ENCODE measurements at regions not wholly inside any gene's neighbourhood (a gene's known extent, or its start where the extent isn't known, plus 50 kb on each side); places are given as distances from the start of the nearest gene placed in this dataset.

- no peak for DNase-seq
Measured at GRCh38 chr2:611519-611918, 65.7 kb downstream of the TMEM18 start.

- DNase-seq = no peak
Measured at GRCh38 chr2:610491-610890, 66.7 kb downstream of the TMEM18 start.

- DNase-seq = no peak
Measured at GRCh38 chr2:609881-610280, 67.3 kb downstream of the TMEM18 start.

GRCh38 chr2:609449-609848, 67.8 kb downstream of the TMEM18 start:
- DNase-seq = no peak

- no peak for DNase-seq
Measured at GRCh38 chr2:608711-609110, 68.5 kb downstream of the TMEM18 start.

GRCh38 chr2:608297-608696, 68.9 kb downstream of the TMEM18 start:
- DNase-seq = no peak

- no peak for DNase-seq
Measured at GRCh38 chr2:607709-608108, 69.5 kb downstream of the TMEM18 start.

- DNase-seq = no peak
Measured at GRCh38 chr2:607172-607571, 70.0 kb downstream of the TMEM18 start.

GRCh38 chr2:605674-606608, 71.3 kb downstream of the TMEM18 start:
- no peak for DNase-seq

GRCh38 chr2:604854-605524, 72.2 kb downstream of the TMEM18 start:
- no peak for DNase-seq

GRCh38 chr2:604385-604784, 72.8 kb downstream of the TMEM18 start:
- peak in 1 of 5 experiments; percentile 25 for DNase-seq

- no peak for DNase-seq
Measured at GRCh38 chr2:603869-604268, 73.3 kb downstream of the TMEM18 start.

GRCh38 chr2:603427-603826, 73.8 kb downstream of the TMEM18 start:
- no peak for DNase-seq

- no peak for DNase-seq
Measured at GRCh38 chr2:602571-603359, 74.4 kb downstream of the TMEM18 start.

- no peak for DNase-seq
Measured at GRCh38 chr2:601806-602455, 75.3 kb downstream of the TMEM18 start.

- no peak for DNase-seq
Measured at GRCh38 chr2:601387-601698, 75.9 kb downstream of the TMEM18 start.

GRCh38 chr2:600542-601386, 76.4 kb downstream of the TMEM18 start:
- DNase-seq = no peak

- no peak for DNase-seq
Measured at GRCh38 chr2:599601-600000, 77.6 kb downstream of the TMEM18 start.

GRCh38 chr2:598058-598802, 79.0 kb downstream of the TMEM18 start:
- DNase-seq = no peak

- DNase-seq = no peak
Measured at GRCh38 chr2:595831-596592, 81.2 kb downstream of the TMEM18 start.

Measured in T-helper 2 cell (primary cell).